ENCODE measurements at regions not wholly inside any gene's neighbourhood (a gene's known extent, or its start where the extent isn't known, plus 50 kb on each side); places are given as distances from the start of the nearest gene placed in this dataset.

DNA sequence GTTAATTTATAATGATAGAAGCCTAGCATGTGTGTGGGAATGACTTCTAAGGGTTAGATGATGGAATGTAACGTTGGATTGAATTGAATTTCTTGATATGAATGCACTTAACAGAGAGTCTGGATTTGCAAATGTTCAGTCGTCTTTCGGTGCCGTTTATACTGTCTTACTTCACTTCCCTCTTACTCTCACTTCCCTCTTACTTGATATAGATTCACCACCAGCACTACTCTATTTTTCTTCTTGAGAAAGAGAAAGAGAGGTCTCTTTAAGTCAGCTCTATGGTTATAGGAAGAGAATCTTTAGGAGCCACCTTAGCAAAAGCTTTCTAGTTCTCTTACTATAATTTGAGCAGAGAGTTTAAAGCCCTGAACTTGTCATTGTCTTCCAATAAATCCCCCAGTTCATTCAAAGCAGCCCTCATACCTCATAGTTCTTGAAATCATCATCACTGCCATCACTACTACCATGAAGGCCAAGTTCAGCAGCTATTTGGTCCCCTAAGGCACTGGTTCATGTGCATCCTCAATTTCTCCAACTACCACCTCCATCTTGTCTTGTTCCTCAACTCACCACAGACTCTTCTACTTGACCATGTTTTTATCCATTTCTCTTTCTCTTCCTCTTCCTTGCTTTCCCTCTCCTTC, 501.7 kb upstream of the TCF4 start:
- no peak overlapping the region for H3K4me3 ChIP-seq
- H3K27ac ChIP-seq: no peak overlapping the region
- TF ChIP-seq, protein P1, sequence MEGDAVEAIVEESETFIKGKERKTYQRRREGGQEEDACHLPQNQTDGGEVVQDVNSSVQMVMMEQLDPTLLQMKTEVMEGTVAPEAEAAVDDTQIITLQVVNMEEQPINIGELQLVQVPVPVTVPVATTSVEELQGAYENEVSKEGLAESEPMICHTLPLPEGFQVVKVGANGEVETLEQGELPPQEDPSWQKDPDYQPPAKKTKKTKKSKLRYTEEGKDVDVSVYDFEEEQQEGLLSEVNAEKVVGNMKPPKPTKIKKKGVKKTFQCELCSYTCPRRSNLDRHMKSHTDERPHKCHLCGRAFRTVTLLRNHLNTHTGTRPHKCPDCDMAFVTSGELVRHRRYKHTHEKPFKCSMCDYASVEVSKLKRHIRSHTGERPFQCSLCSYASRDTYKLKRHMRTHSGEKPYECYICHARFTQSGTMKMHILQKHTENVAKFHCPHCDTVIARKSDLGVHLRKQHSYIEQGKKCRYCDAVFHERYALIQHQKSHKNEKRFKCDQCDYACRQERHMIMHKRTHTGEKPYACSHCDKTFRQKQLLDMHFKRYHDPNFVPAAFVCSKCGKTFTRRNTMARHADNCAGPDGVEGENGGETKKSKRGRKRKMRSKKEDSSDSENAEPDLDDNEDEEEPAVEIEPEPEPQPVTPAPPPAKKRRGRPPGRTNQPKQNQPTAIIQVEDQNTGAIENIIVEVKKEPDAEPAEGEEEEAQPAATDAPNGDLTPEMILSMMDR (IDR thresholded peaks at IDR 0.05): no peak
- no peak for DNase-seq (ENCODE audit: low spot score)

- no peak overlapping the region for H3K27ac ChIP-seq
Observed at GRCh38 chr18:56086786-56087185, 498.8 kb upstream of the TCF4 start.

DNA sequence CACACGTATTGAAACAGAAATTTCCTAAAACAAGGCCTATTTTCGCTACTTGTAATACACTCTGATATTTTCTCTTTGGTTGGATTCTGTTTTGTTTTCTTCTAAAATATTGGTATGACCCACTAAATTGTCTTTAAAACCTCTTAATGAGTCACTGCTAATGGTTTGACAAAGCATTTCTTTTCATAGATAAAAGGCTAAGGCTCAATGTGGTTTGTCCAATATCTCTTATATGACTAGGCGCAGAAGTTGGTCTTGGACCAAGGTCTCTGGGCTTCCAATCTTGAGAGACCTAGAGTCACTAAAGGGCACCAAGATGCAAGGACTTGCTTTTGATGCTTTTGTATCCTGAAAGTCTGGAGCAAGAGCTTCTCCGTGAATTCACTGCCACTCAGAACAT, 498.2 kb upstream of the TCF4 start:
- Histone ChIP-seq H3K27ac (no peak overlapping the region), H3K4me3 (no peak overlapping the region)
- DNase-seq (ENCODE audit: low spot score): no peak
- TF ChIP-seq, protein P1 (IDR thresholded peaks at IDR 0.05): no peak

More at GRCh38 chr18:56086786-56087185, 498.8 kb upstream of the TCF4 start:
- TF ChIP-seq, protein P1 (IDR thresholded peaks at IDR 0.05): no peak
- no peak for DNase-seq (ENCODE audit: low spot score)
- H3K4me3 ChIP-seq: no peak overlapping the region

GRCh38 chr18:56085551-56085950, 497.6 kb upstream of the TCF4 start:
- H3K4me3 ChIP-seq: no peak overlapping the region
- no peak for DNase-seq (ENCODE audit: low spot score)
- TF ChIP-seq, protein P1 (IDR thresholded peaks at IDR 0.05): no peak
- H3K27ac ChIP-seq: no peak overlapping the region

GRCh38 chr18:56083523-56084287, 495.7 kb upstream of the TCF4 start:
- TF ChIP-seq, protein P1 (IDR thresholded peaks at IDR 0.05): no peak
- no peak for DNase-seq (ENCODE audit: low spot score)
- no peak overlapping the region for H3K4me3 ChIP-seq
- no peak overlapping the region for H3K27ac ChIP-seq

- TF ChIP-seq, protein P1 (IDR thresholded peaks at IDR 0.05): no peak
- H3K27ac ChIP-seq: peak overlapping the region in 1 of 2 donors; percentile 14
- no peak for DNase-seq (ENCODE audit: low spot score)
- H3K4me3 ChIP-seq: no peak overlapping the region
Observed at GRCh38 chr18:56083097-56083521, 495.1 kb upstream of the TCF4 start.

GRCh38 chr18:56076723-56077122, 488.7 kb upstream of the TCF4 start:
- H3K4me3 ChIP-seq: no peak overlapping the region
- no peak for DNase-seq (ENCODE audit: low spot score)
- TF ChIP-seq, protein P1 (IDR thresholded peaks at IDR 0.05): no peak
- no peak overlapping the region for H3K27ac ChIP-seq
